ENCODE measurements at regions not wholly inside any gene's neighbourhood (a gene's known extent, or its start where the extent isn't known, plus 50 kb on each side); places are given as distances from the start of the nearest gene placed in this dataset.
"Not testable (repeated sequence)": the region's sequence is repeated elsewhere in the genome, so short reads cannot be mapped to it uniquely, and the experiment has no call there.

- no peak overlapping the region for H3K4me3 ChIP-seq
- no peaks in the 10 kb centered on the region for H3K9me3 ChIP-seq
- H3K27me3 ChIP-seq: no peaks in the 10 kb centered on the region; the same call in 1 of the 2 replicates
- no peak for DNase-seq
- H3K36me3 ChIP-seq: no peaks in the 10 kb centered on the region
Observed at GRCh38 chr5:52620315-52620714, 167.4 kb upstream of the ITGA1 start.

GRCh38 chr5:52623291-52623690 lies 164.4 kb upstream of the ITGA1 start:
- no peaks in the 10 kb centered on the region for H3K36me3 ChIP-seq
- no peak overlapping the region for H3K4me3 ChIP-seq
- no peaks in the 10 kb centered on the region for H3K9me3 ChIP-seq
- H3K27me3 ChIP-seq: no peaks in the 10 kb centered on the region
- DNase-seq: no peak

GRCh38 chr5:52624291-52624690 lies 163.4 kb upstream of the ITGA1 start:
- no peaks in the 10 kb centered on the region for H3K9me3 ChIP-seq
- no peaks in the 10 kb centered on the region for H3K27me3 ChIP-seq

GRCh38 chr5:52626312-52626711 lies 161.4 kb upstream of the ITGA1 start:
- Histone ChIP-seq H3K4me3 (no peak overlapping the region), H3K27me3 (no peaks in the 10 kb centered on the region), H3K9me3 (no peaks in the 10 kb centered on the region), H3K36me3 (no peaks in the 10 kb centered on the region)
- no peak for DNase-seq

More at GRCh38 chr5:52624291-52624690, 163.4 kb upstream of the ITGA1 start:
- no peak overlapping the region for H3K4me3 ChIP-seq
- H3K36me3 ChIP-seq: no peaks in the 10 kb centered on the region
- DNase-seq: no peak

GRCh38 chr5:52627740-52628139 lies 160.0 kb upstream of the ITGA1 start:
- DNase-seq: no peak
- Histone ChIP-seq H3K9me3 (no peaks in the 10 kb centered on the region), H3K4me3 (no peak overlapping the region), H3K36me3 (no peaks in the 10 kb centered on the region), H3K27me3 (no peaks in the 10 kb centered on the region)

GRCh38 chr5:52632281-52632680 lies 155.4 kb upstream of the ITGA1 start:
- Histone ChIP-seq H3K27me3 (no peaks in the 10 kb centered on the region), H3K4me3 (no peak overlapping the region), H3K9me3 (no peaks in the 10 kb centered on the region), H3K36me3 (no peaks in the 10 kb centered on the region)
- no peak for DNase-seq

- H3K36me3 ChIP-seq, H3K9me3 ChIP-seq, DNase-seq, H3K4me3 ChIP-seq, H3K27me3 ChIP-seq: not testable (repeated sequence)
Observed at GRCh38 chr5:52634171-52634570, 153.5 kb upstream of the ITGA1 start.

- no peaks in the 10 kb centered on the region; the same call in 1 of the 2 replicates for H3K9me3 ChIP-seq
- H3K36me3 ChIP-seq: no peaks in the 10 kb centered on the region
- peak; percentile 29 for DNase-seq
- no peak overlapping the region for H3K4me3 ChIP-seq
- H3K27me3 ChIP-seq: no peaks in the 10 kb centered on the region
Observed at GRCh38 chr5:52638732-52639131, 149.0 kb upstream of the ITGA1 start.

GRCh38 chr5:52648726-52649125 lies 139.0 kb upstream of the ITGA1 start:
- no peaks in the 10 kb centered on the region for H3K36me3 ChIP-seq
- no peak for DNase-seq
- H3K27me3 ChIP-seq: no peaks in the 10 kb centered on the region
- no peak overlapping the region for H3K4me3 ChIP-seq
- H3K9me3 ChIP-seq: peaks cover 5% of the 10 kb centered on the region; the same call in 1 of the 2 replicates

GRCh38 chr5:52655163-52655562 lies 132.6 kb upstream of the ITGA1 start:
- no peak for DNase-seq
- Histone ChIP-seq H3K4me3 (no peak overlapping the region), H3K27me3 (no peaks in the 10 kb centered on the region), H3K9me3 (no peaks in the 10 kb centered on the region), H3K36me3 (no peaks in the 10 kb centered on the region)

GRCh38 chr5:52656569-52657246 lies 131.0 kb upstream of the ITGA1 start:
- H3K4me3 ChIP-seq: no peak overlapping the region
- no peak for DNase-seq
- no peaks in the 10 kb centered on the region for H3K9me3 ChIP-seq
- no peaks in the 10 kb centered on the region for H3K36me3 ChIP-seq
- no peaks in the 10 kb centered on the region for H3K27me3 ChIP-seq

- H3K4me3 ChIP-seq: no peak overlapping the region
- DNase-seq: no peak
- no peaks in the 10 kb centered on the region for H3K36me3 ChIP-seq
- no peaks in the 10 kb centered on the region for H3K9me3 ChIP-seq
- H3K27me3 ChIP-seq: no peaks in the 10 kb centered on the region
Observed at GRCh38 chr5:52657247-52657645, 130.5 kb upstream of the ITGA1 start.

GRCh38 chr5:52658246-52658645 lies 129.5 kb upstream of the ITGA1 start:
- no peaks in the 10 kb centered on the region for H3K9me3 ChIP-seq
- no peaks in the 10 kb centered on the region for H3K27me3 ChIP-seq
- H3K4me3 ChIP-seq: no peak overlapping the region
- DNase-seq: no peak
- H3K36me3 ChIP-seq: no peaks in the 10 kb centered on the region

GRCh38 chr5:52660621-52661020 lies 127.1 kb upstream of the ITGA1 start:
- no peaks in the 10 kb centered on the region for H3K36me3 ChIP-seq

GRCh38 chr5:52661903-52662595 lies 125.7 kb upstream of the ITGA1 start:
- Histone ChIP-seq H3K36me3 (no peaks in the 10 kb centered on the region), H3K27me3 (no peaks in the 10 kb centered on the region), H3K9me3 (no peaks in the 10 kb centered on the region), H3K4me3 (no peak overlapping the region)
- no peak for DNase-seq

More at GRCh38 chr5:52660621-52661020, 127.1 kb upstream of the ITGA1 start:
- Histone ChIP-seq H3K9me3 (no peaks in the 10 kb centered on the region), H3K4me3 (no peak overlapping the region), H3K27me3 (no peaks in the 10 kb centered on the region)
- DNase-seq: no peak

- H3K36me3 ChIP-seq: no peaks in the 10 kb centered on the region
- H3K9me3 ChIP-seq: no peaks in the 10 kb centered on the region
- no peak for DNase-seq
- H3K4me3 ChIP-seq: no peak overlapping the region
- H3K27me3 ChIP-seq: no peaks in the 10 kb centered on the region
Observed at GRCh38 chr5:52665559-52665958, 122.2 kb upstream of the ITGA1 start.

- no peak for DNase-seq
- Histone ChIP-seq H3K4me3 (no peak overlapping the region), H3K36me3 (no peaks in the 10 kb centered on the region), H3K27me3 (no peaks in the 10 kb centered on the region), H3K9me3 (no peaks in the 10 kb centered on the region)
Observed at GRCh38 chr5:52668139-52668538, 119.6 kb upstream of the ITGA1 start.

- no peak for DNase-seq
- no peaks in the 10 kb centered on the region for H3K27me3 ChIP-seq
- no peaks in the 10 kb centered on the region for H3K36me3 ChIP-seq
- no peak overlapping the region for H3K4me3 ChIP-seq
- no peaks in the 10 kb centered on the region for H3K9me3 ChIP-seq
Observed at GRCh38 chr5:52668544-52669185, 119.1 kb upstream of the ITGA1 start.
